Common myeloid progenitor, CD34-positive (primary cell): ENCODE measurements at regions not wholly inside any gene's neighbourhood (a gene's known extent, or its start where the extent isn't known, plus 50 kb on each side); places are given as distances from the start of the nearest gene placed in this dataset.

Experiments
- CTCF ChIA-PET: fragments of 350-600 bp; sonication (Branson Sonifier 250); formaldehyde crosslinking; loops from one replicate; lab custom pipeline; 2021; ENCODE audit warnings: antibody characterized with exemption; lab: Charles Lee
- POLR2A ChIA-PET: fragments of 350-600 bp; sonication (Branson Sonifier 250); formaldehyde crosslinking; loops from one replicate; lab custom pipeline; 2021; ENCODE audit warnings: antibody characterized with exemption; lab: Charles Lee
- DNase-seq, 3 donors: peaks; one replicate each; pipeline versions ENCODE4 v3.0.0 to v3.0.0-alpha.2; 2013
- H3K27ac ChIP-seq, 2 experiments: 1 replicate in 1 of 2; 2 replicates in 1 of 2; pipeline ENCODE4 v1.7.0; 2013; ENCODE audit warnings: inconsistent platforms in 2 of 2, low read length in 2 of 2, mild to moderate bottlenecking in 2 of 2, low read depth in 1 of 2, moderate library complexity in 1 of 2; ENCODE audit not compliant: severe bottlenecking in 2 of 2, insufficient read depth in 1 of 2, poor library complexity in 1 of 2
- H3K27me3 ChIP-seq, 5 experiments: replicated peaks in 2 of 5; 1 replicate in 3 of 5; 2 replicates in 2 of 5; pipeline versions ENCODE4 v1.6.1 to v1.7.0; 2013; ENCODE audit warnings: low read length in 4 of 5, mild to moderate bottlenecking in 2 of 5, moderate library complexity in 2 of 5, inconsistent platforms in 1 of 5; ENCODE audit not compliant: insufficient read depth in 5 of 5, control insufficient read depth in 4 of 5
- H3K36me3 ChIP-seq, 4 experiments: 1 replicate in 2 of 4; 2 replicates in 2 of 4; pipeline versions ENCODE4 v1.6.1 to v1.7.0; 2013; ENCODE audit warnings: low read length in 3 of 4, control low read depth in 1 of 4, mild to moderate bottlenecking in 1 of 4; ENCODE audit not compliant: control insufficient read depth in 4 of 4, insufficient read depth in 4 of 4
- H3K4me1 ChIP-seq, 4 experiments: 1 replicate in 3 of 4; 2 replicates in 1 of 4; pipeline versions ENCODE4 v1.6.1 to v1.7.1; 2013; ENCODE audit warnings: low read length in 3 of 4, mild to moderate bottlenecking in 3 of 4, control low read depth in 1 of 4, inconsistent platforms in 1 of 4, moderate library complexity in 1 of 4; ENCODE audit not compliant: control insufficient read depth in 4 of 4, insufficient read depth in 4 of 4; ENCODE audit errors: control extremely low read depth in 1 of 4
- H3K4me3 ChIP-seq, 7 experiments: 1 replicate in 4 of 7; 2 replicates in 3 of 7; pipeline versions ENCODE4 v1.5.1 to v1.7.0; 2013; ENCODE audit warnings: mild to moderate bottlenecking in 7 of 7, low read length in 6 of 7, moderate library complexity in 6 of 7, inconsistent platforms in 2 of 7, low read depth in 2 of 7, control low read depth in 1 of 7; ENCODE audit not compliant: insufficient read depth in 4 of 7, control insufficient read depth in 1 of 7; ENCODE audit errors: extremely low read depth in 1 of 7
- H3K9me3 ChIP-seq, 5 experiments: 1 replicate in 4 of 5; 2 replicates in 1 of 5; pipeline versions ENCODE4 v1.6.1 to v1.7.1; 2013; ENCODE audit warnings: low read length in 4 of 5, mild to moderate bottlenecking in 2 of 5, inconsistent platforms in 1 of 5, low read depth in 1 of 5, moderate library complexity in 1 of 5; ENCODE audit not compliant: control insufficient read depth in 4 of 5, insufficient read depth in 2 of 5; ENCODE audit errors: control extremely low read depth in 1 of 5
- WGBS: methylation state at CpG from one replicate; pipeline ENCODE4 v1.1.5; 2013; ENCODE audit not compliant: insufficient coverage; 5-methylcytosine and 5-hydroxymethylcytosine counted together

DNA sequence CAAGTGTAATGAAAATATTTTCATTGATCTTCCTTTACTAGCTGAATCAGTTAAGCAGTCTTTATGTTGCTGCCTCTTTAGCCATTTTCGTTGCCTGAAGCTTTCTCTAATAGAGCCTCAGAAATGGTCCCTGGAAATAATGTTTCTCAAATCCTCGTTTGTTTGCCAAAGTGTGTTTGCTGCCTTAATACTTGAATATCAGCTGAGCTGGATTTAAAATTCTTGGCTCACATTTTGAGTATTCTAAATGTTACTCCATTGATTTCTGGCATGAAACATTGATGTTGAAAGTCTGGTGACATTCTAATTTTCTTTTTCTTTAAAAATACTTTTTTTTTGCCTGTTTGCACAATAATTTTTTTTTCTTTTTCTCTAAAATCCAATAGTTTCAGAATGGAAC is 84.6 kb upstream of the SERBP1 start:
- CTCF ChIA-PET: interaction anchor here (0.8 to 1.4 kb wide), 4 partner anchors 13 to 245 kb away, joined by 3 read pairs; no protein-coding TSS in a partner anchor
- no peaks in the 10 kb centered on the region for H3K4me1 ChIP-seq
- H3K36me3 ChIP-seq: no peaks in the 10 kb centered on the region
- POLR2A ChIA-PET: no interaction called here
- 100% methylated on average over 2 of the region's 2 CpGs for WGBS
- no peaks in the 10 kb centered on the region for H3K27me3 ChIP-seq
- no peak for DNase-seq
- H3K9me3 ChIP-seq: peaks cover 2 to 10% (median 2%) of the 10 kb centered on the region in 5 experiments
- H3K4me3 ChIP-seq: no peak overlapping the region
- H3K27ac ChIP-seq: no peak overlapping the region

DNA sequence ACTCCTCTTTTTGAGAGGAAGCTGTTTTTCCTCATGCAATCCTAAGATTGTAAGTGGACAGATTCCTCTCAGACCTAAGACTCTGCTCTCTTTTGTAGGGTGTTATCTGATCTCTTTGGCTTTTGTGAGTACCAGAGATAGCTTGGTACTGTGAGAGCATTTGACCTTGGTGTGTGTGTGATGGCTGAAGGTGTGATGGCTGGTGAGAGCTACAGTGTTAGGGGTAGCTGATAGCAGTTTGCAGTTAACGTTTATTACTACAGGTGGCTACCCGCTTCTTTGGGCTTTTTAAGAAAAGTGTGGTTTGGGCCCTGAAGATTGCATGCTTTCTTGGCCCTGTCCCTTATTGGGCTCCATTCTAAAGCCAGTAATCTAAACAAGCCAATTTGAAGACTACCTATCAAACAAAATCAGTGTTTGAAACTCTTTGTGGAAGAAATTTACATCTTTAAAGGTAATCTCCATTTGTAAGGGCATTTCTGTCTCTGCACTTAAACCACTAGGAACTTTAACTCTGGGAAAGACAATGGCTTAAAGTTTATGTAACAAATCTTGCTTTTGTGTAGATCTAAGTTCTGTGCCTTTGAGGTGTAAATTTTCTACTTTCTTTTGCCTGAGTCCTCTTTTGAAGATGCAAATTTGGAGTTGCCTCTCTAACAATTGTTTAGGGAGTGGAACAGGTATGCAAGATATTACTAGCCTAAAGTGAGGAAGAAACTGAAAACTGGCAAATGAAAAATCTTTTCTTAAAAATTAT is 85.3 kb upstream of the SERBP1 start:
- Histone ChIP-seq H3K27ac (no peak overlapping the region), H3K4me1 (no peaks in the 10 kb centered on the region), H3K36me3 (no peaks in the 10 kb centered on the region), H3K4me3 (no peak overlapping the region), H3K27me3 (no peaks in the 10 kb centered on the region), H3K9me3 (peaks cover 2 to 10% (median 2%) of the 10 kb centered on the region in 5 experiments)
- 100% methylated on average over 1 of the region's 2 CpGs for WGBS
- POLR2A ChIA-PET: no interaction called here
- DNase-seq: no peak
- CTCF ChIA-PET: interaction anchor here (0.8 to 1.4 kb wide), 4 partner anchors 13 to 244 kb away, joined by 3 read pairs; no protein-coding TSS in a partner anchor

DNA sequence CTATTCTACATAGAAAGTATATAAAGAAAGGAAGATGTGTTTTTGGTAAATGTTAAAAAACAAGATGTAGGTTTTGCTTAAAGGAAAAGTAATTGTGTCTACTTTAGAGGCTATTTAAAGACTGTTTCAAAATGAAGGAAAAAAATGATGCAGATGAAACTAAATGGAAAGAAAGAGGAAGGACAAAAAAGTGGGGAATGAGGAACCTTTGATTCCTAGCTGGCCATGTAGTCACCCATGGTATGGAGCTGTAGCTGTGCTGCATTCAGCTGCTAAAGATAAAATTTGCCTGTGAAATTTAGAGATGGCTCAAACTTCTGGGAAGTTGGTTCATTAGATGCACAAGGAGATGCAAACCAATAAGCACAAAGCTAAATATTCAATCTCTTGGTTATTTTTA is 86.8 kb upstream of the SERBP1 start:
- ChIA-PET POLR2A (no interaction called here), CTCF (interaction anchor here (0.6 to 2.2 kb wide), 6 partner anchors 9 to 303 kb away, joined by 3 to 9 read pairs (median 4); no protein-coding TSS in a partner anchor)
- H3K4me1 ChIP-seq: no peaks in the 10 kb centered on the region
- peaks cover 2 to 10% (median 2%) of the 10 kb centered on the region in 5 experiments for H3K9me3 ChIP-seq
- H3K27ac ChIP-seq: no peak overlapping the region
- H3K27me3 ChIP-seq: no peaks in the 10 kb centered on the region
- no peaks in the 10 kb centered on the region for H3K36me3 ChIP-seq
- no peak overlapping the region for H3K4me3 ChIP-seq
- DNase-seq: no peak

DNA sequence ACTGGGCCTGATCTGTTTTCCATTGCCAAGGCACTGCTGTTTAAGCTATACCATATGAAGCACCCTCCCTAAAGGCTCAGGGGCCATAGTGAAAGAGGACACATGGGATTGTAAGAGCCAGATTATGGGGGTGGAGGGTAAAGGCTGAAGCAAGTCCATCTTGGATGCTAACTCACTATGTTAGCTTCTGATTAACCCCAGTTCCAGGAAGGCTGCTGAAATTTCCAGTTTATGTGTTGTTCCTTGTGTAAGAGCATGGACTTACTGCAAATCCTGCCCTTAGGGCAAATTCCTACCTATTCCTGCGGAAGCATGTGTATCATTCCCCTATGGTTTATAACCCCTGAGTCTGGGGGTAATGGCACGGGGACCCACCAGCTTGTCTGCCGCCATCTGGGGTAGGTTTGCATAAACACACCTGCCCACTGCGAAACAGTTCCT is 91.8 kb upstream of the SERBP1 start:
- WGBS: 96% methylated on average over 4 of the region's 4 CpGs

GRCh38 chr1:67522793-67523192 is 92.6 kb upstream of the SERBP1 start:
- DNase-seq: no peak
- WGBS: 100% methylated on average over 1 of the region's 4 CpGs
- H3K27ac ChIP-seq: no peak overlapping the region
- H3K27me3 ChIP-seq: no peaks in the 10 kb centered on the region
- CTCF ChIA-PET: interaction anchor here (1.0 to 5.2 kb wide), 7 partner anchors 10 to 243 kb away, joined by 3 to 31 read pairs (median 5); no protein-coding TSS in a partner anchor
- H3K9me3 ChIP-seq: peaks cover 0 to 5% (median 0%) of the 10 kb centered on the region in 5 experiments
- POLR2A ChIA-PET: interaction anchor here (0.6 kb wide), 1 partner anchor 21 kb away, joined by 3 read pairs; no protein-coding TSS in a partner anchor
- H3K4me3 ChIP-seq: no peak overlapping the region
- H3K36me3 ChIP-seq: no peaks in the 10 kb centered on the region
- peaks cover 0 to 5% (median 0%) of the 10 kb centered on the region in 4 experiments for H3K4me1 ChIP-seq

More for the DNA sequence above, 91.8 kb upstream of the SERBP1 start:
- no peak for DNase-seq
- H3K4me1 ChIP-seq: peaks cover 0 to 5% (median 0%) of the 10 kb centered on the region in 4 experiments
- peaks cover 0 to 5% (median 0%) of the 10 kb centered on the region in 5 experiments for H3K9me3 ChIP-seq
- CTCF ChIA-PET: interaction anchor here (1.0 to 5.2 kb wide), 4 partner anchors 10 to 244 kb away, joined by 3 to 31 read pairs (median 5); no protein-coding TSS in a partner anchor
- H3K27me3 ChIP-seq: no peaks in the 10 kb centered on the region
- POLR2A ChIA-PET: no interaction called here
- no peak overlapping the region for H3K27ac ChIP-seq
- no peaks in the 10 kb centered on the region for H3K36me3 ChIP-seq
- H3K4me3 ChIP-seq: no peak overlapping the region

DNA sequence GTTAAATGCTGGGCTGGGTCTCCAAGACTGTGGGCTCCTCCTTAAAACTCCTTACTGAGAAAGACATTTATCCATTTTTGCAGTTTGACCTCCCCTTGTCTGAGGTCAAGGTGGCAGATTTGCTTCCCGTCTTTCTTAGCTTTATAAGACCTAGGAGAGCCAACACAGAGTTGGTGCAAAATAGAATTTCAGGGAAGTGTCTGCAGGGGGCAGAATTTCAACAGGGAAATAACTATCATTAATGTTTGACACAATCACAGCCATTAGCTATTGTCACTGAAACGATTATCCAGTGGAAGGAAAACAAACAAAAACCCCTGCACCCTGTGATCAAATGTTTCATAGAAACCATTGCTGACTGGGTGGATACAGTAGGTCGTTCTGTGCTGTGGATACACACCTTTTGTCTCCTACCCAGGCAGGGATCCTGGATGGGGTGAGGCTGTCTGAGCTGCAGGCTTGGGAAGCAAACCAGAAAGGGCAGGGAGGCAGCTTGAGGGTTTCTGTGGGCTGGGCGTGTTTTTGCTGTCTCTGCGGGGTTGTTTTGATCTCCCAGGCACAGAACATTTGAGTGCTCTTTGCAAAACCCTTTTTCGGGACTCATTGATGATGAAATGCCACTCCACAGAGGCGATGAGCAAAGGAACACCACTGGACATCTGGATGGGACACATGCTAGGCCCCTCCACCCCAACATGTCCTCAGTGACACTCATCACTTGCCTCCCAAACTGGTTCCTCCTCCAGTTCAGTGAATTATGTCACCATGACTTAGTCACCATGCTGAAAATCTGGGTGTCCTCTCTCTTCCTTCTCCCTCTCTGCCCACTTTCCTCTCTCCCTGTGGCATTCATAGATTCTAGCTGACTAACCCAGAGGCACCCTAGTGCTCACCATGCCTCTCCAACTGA is 94.2 kb upstream of the SERBP1 start:
- no peaks in the 10 kb centered on the region for H3K36me3 ChIP-seq
- H3K4me1 ChIP-seq: peaks cover 0 to 5% (median 0%) of the 10 kb centered on the region in 4 experiments
- CTCF ChIA-PET: interaction anchor here (0.7 to 5.2 kb wide), 8 partner anchors 8 to 236 kb away, joined by 3 to 31 read pairs (median 3); no protein-coding TSS in a partner anchor
- no peak for DNase-seq
- H3K4me3 ChIP-seq: no peak overlapping the region
- H3K9me3 ChIP-seq: no peaks in the 10 kb centered on the region
- POLR2A ChIA-PET: no interaction called here
- 91% methylated on average over 6 of the region's 7 CpGs for WGBS
- H3K27me3 ChIP-seq: no peaks in the 10 kb centered on the region
- no peak overlapping the region for H3K27ac ChIP-seq
